ENCODE measurements at regions not wholly inside any gene's neighbourhood (a gene's known extent, or its start where the extent isn't known, plus 50 kb on each side); places are given as distances from the start of the nearest gene placed in this dataset.

DNA sequence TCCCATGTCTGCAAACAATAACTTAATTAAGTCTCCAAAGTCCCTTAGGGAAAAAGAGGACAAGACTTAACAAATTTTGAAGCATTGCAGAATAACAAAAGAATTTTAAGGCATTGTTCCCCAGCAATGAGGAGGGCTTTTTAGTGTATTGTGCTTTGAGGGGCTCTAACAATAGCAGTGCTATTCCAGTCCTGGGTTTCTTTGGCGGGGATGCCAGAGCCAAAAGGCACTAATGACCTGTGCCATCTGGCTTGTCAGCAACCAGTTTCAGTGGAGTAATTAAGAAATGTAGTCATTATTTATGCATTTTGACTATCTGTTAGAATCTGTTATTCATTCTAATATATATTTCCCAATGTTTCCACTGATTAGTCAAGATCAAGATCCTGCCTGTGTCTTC, 575.4 kb downstream of the SPRY1 start:
- DNase-seq (ENCODE audit: low read depth) = no peak
- no peak for TF ChIP-seq CTCF (IDR thresholded peaks at IDR 0.05; ENCODE audit: insufficient read depth, low read depth, low read length)
- ChIA-PET POLR2A (interaction anchor here (0.5 kb wide), 1 partner anchor 126 kb away, joined by 4 read pairs; no protein-coding TSS in a partner anchor), CTCF (no interaction called here)
- no peaks in the 10 kb centered on the region for H3K27me3 ChIP-seq (ENCODE audit: control insufficient read depth, insufficient read depth, low read length)
- H3K36me3 ChIP-seq (ENCODE audit: control insufficient read depth, insufficient read depth, low read length) = no peaks in the 10 kb centered on the region
- no peak overlapping the region for H3K4me3 ChIP-seq (ENCODE audit: low read depth, low read length)

DNA sequence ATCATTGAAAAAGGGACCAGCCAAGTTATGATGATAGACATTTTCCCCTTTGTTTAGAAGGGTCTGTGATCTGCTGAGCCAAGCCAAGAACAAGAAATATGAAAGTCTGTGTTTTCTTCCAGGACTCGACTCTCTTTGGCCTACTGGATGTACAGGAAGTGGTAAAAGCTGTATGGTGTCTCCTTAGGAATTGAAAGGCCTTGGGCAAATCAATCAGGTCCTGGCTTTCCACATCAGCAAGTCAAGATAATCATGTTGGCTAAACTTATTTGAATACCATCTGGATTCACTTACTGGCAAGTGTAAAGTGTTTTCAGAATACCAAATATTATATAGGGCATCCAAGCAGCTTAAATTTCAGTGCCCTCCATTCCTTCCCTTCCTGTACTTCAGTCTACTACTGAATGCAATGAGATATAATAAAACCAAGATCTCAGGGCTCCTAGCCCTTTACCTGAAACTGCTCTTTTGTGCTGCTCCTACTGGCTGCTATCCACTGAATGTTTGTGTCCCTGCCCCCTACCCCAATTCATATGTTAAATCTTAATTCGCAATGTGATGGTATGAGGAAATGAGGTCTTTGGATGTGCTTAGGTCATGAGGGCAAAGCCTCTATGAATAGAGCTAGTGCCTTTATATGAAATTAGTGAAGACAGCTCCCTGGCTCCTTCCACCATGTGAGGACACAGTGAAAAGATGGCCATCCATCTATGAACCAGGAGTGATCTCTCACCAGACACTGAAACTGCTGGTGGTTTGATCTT, 578.0 kb downstream of the SPRY1 start:
- DNase-seq (ENCODE audit: low read depth) = no peak
- ChIA-PET CTCF (no interaction called here), POLR2A (no interaction called here)
- Histone ChIP-seq H3K4me3 (ENCODE audit: low read depth, low read length) (no peak overlapping the region), H3K27me3 (ENCODE audit: control insufficient read depth, insufficient read depth, low read length) (no peaks in the 10 kb centered on the region), H3K36me3 (ENCODE audit: control insufficient read depth, insufficient read depth, low read length) (no peaks in the 10 kb centered on the region)
- TF ChIP-seq CTCF (IDR thresholded peaks at IDR 0.05; ENCODE audit: insufficient read depth, low read depth, low read length) = no peak

GRCh38 chr4:123976285-123976684, 579.7 kb downstream of the SPRY1 start:
- Histone ChIP-seq H3K4me3 (ENCODE audit: low read depth, low read length) (no peak overlapping the region), H3K27me3 (ENCODE audit: control insufficient read depth, insufficient read depth, low read length) (no peaks in the 10 kb centered on the region), H3K36me3 (ENCODE audit: control insufficient read depth, insufficient read depth, low read length) (no peaks in the 10 kb centered on the region)
- no peak for TF ChIP-seq CTCF (IDR thresholded peaks at IDR 0.05; ENCODE audit: insufficient read depth, low read depth, low read length)
- ChIA-PET POLR2A (no interaction called here), CTCF (interaction anchor here (1.3 kb wide), 1 partner anchor 9 kb away, joined by 6 read pairs; no protein-coding TSS in a partner anchor)
- no peak for DNase-seq (ENCODE audit: low read depth)

- DNase-seq (ENCODE audit: low read depth) = no peak
- TF ChIP-seq CTCF (IDR thresholded peaks at IDR 0.05; ENCODE audit: insufficient read depth, low read depth, low read length) = no peak
- CTCF ChIA-PET = interaction anchor here (1.3 kb wide), 1 partner anchor 10 kb away, joined by 6 read pairs; no protein-coding TSS in a partner anchor
- POLR2A ChIA-PET = no interaction called here
- no peak overlapping the region for H3K4me3 ChIP-seq (ENCODE audit: low read depth, low read length)
- no peaks in the 10 kb centered on the region for H3K36me3 ChIP-seq (ENCODE audit: control insufficient read depth, insufficient read depth, low read length)
- H3K27me3 ChIP-seq (ENCODE audit: control insufficient read depth, insufficient read depth, low read length) = no peaks in the 10 kb centered on the region
Observed at GRCh38 chr4:123976819-123977218, 580.2 kb downstream of the SPRY1 start.

- no peak for DNase-seq (ENCODE audit: low read depth)
- Histone ChIP-seq H3K27me3 (ENCODE audit: control insufficient read depth, insufficient read depth, low read length) (no peaks in the 10 kb centered on the region), H3K36me3 (ENCODE audit: control insufficient read depth, insufficient read depth, low read length) (no peaks in the 10 kb centered on the region), H3K4me3 (ENCODE audit: low read depth, low read length) (no peak overlapping the region)
- POLR2A ChIA-PET = no interaction called here
- CTCF ChIA-PET = no interaction called here
- TF ChIP-seq CTCF (IDR thresholded peaks at IDR 0.05; ENCODE audit: insufficient read depth, low read depth, low read length) = no peak
Observed at GRCh38 chr4:123977641-123978081, 581.1 kb downstream of the SPRY1 start.
